HK-2 (cell line): ENCODE measurements at regions not wholly inside any gene's neighbourhood (a gene's known extent, or its start where the extent isn't known, plus 50 kb on each side); places are given as distances from the start of the nearest gene placed in this dataset.
A peak's percentile ranks its signal among the peaks of the same experiment; 100 is the strongest.

Source experiments
- DNase-seq: peaks from one replicate; pipeline ENCODE4 v3.0.0-alpha.2; 2018; ENCODE audit not compliant: unreplicated experiment

DNA sequence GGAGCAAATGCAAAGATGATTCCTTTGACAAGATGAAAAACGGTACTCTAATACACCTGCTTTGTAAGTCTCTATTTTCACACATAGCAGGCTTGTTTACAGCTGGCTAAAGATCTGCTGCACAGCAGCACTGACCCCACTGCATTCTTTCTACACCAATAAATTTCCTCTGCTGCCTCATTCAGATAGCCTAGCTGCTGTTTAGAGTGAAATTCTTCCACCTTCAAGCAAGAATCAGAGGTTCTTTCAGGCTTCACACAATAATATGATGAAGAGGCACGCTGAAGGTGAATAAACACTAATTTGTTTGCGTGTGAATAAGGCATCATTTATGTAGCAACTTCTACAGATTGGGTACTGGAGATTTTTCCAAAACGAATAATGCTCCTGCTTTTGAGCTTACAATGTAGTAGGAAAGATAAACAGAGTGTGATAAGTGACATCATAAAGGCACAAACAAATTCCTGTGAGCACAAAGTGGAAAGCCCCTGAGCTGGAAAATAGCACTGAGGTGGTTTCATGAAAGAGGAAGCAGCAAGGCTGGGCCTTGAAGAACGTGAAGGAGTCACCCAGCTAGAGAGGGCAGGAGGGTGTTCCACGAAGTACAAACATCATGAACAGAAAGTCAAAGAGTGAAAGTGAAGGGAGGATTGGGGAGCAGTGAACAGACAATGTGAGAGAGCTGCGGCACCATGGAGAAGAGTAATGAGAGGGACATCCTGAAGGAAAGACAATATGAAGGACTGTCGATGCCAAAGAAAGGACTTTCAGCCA lies 543.4 kb downstream of the CD83 start:
- DNase-seq, result no peak

DNA sequence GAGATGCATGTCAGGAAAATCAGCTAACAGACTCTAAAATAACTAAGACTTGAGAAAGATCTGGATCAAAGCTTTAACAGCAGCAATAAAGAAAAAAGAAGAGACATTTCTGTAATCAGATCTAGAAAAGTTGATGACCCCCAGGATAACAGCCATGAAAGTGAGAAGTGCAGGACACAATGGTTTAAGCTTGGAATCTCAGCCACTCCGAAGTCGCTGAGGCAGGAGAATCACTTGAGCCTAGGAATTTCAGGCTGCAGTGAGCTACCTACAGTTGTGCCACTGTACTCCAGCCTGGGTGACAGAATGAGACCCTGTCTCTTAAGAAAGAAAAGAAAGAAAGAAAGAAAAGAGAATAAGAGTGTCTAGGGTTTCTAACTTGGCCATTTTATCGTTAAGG lies 544.1 kb downstream of the CD83 start:
- DNase-seq, result no peak

DNA sequence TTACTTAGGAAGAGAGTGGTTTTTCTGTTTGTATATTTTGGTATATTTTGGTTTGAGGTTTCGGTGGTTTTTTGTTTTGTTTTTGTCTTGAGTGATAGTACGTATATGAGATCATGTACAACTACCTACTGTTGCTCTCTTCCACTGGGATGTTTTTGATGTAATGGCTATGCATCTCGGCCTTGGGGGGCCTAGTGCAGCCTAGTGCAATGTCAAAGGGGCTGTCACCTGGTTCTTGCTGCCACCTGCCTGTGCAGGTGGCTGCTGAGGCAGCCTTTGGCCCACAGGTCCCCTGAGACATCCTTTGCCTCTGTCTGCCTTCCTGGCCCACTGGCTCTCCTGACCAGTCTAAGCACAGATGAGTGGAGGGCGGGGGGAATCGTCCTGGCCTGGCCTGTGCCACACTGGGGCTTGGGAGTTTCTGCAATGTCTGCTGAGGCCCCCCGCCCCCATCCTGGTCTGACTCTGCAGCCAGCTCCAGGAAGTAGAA lies 546.6 kb downstream of the CD83 start:
- DNase-seq, result no peak

DNA sequence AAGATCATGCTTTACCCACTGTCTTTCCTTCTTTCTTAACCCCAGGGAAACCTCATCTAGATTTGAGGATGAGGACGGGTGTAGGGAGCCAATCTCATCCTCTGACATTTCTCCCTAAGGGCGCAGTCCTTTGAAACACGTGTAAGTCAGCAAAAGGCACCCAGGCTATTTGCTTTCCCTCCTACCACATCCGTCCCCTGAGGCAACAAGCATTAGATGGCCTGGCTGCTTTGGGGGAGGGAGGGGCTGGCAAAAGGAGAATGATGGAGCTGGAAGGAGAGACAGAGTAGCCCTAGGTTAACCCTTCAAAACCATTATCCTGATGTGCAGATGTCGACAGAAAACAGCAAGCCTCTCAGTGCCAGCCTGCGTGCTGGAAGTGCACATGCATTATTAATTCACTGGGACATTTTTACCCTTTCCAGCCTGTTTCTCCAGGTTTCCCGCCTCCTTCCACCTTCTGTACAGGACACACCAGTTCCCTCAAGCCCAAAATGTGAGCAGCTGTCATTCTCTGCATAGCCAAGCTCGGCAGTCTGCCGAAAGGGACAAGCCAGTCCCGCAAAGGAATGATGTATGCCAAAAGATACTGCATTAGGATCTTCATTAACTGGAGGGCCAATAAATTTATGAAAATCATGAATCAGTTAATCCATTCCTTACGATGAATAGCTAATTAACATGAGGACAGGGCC lies 547.2 kb downstream of the CD83 start:
- no peak for DNase-seq

DNA sequence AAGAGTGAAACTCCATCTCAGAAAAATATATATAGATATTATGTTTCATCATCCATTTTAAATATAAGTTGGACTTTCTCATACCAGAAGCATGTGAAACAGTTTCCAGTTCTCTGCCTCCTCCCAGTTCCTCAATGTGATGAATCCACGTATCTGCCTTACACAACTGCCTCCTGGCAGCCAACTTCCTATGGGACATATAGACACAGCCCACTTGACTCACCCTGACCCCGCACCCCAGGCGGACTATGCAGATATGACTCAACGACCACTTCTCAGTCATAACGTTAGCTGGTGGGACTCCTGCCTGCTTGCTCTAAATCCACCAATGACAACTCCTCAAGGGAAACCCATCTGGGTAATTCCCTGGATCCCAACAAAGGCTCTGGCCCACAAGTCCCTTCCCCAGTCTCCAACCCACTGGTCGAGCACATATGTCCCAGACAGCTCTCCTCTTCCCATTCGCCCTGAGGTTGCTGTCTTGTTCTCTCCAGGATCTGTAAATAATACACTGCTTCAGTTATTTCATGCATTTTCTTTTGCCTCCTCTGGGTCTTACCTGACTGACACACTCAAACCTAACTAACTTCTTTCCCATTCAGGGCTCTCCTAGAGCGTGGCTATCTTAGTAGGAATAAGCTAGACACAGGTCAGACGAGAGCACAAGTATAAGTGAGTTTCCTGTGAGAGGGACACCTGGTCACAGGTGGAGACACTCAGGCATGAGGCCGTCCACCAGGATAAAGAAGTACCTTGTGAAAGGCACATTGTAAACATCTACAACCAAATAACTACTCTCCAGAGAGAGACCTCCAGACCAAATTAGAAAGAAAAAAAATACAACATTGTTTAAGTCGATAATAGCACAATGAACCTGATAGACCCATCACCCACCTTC lies 548.5 kb downstream of the CD83 start:
- DNase-seq, result peak; percentile 72

DNA sequence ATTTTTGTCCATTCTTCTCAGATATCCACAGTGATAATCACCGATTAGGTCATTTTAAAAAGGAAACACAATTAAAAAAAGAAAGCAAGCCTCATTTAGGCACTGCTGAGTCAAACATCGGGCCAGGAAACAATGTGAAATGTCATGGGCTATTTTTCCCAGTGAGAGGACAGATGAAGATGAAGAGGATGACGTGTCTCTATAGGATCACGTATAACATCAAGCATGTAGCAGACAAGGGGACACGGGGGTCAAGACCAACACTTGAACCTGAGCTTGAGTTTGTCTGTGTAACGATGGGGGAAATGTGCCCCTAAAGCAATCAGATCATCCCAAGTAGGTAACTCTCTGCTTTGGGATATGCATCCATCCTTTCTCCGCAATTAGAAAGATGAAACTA lies 553.2 kb downstream of the CD83 start:
- no peak for DNase-seq

DNA sequence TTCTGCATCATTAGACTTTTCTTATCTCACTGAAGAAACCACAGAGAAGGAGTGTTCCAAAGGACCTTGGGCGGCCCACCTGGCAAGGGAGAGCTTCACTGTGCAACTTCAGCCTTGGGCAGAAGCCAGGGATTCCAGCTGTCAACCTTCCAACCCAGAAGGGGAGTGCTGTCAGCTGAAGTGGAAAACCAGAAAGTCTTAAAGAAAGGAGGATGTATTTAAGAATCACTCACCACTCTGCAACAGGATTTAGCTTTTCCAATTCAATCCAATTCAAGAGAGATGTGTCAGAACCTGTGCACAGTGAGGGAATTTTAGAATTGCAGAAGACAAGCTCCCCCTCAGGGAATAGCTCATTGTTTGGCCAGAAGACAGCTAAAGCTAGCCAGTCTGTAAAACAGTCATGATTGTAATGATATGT lies 553.7 kb downstream of the CD83 start:
- DNase-seq, result no peak

DNA sequence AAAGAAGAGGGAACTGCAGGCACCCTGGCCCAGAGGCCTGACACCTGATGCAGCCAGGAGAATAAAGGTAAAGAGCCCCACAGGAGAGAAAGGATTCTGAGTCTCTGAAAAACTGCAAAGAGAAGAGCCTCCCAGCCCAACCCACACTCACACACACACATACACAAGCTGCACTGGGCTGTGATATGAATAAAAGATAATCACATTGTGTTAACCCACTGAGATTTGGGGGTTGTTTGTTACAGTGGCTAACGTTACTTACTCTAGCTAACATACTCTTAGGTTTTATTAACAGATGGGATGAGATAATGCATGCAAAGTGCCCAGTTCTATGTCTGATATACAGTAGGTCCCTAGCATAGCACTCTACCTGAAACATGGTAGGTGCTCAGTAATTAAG lies 554.4 kb downstream of the CD83 start:
- DNase-seq, result no peak

DNA sequence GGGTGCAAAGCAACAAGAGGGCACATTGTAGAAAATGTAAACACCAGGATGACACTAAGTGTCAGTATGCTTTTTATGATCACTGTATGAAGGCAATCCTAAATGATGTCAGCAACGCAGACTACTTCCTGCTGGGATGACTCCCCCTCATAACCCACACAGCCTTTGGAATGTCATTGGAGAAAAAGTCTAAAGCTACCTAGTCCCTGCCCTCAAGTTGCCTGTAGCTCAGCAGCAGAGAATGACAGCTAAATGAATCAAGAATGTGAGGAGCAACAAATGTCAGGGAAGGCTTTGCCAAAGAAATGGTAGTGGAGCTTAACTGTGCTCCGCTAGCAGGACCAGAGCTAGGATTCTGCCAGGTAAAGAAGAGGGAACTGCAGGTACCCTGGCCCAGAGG lies 555.6 kb downstream of the CD83 start:
- no peak for DNase-seq

DNA sequence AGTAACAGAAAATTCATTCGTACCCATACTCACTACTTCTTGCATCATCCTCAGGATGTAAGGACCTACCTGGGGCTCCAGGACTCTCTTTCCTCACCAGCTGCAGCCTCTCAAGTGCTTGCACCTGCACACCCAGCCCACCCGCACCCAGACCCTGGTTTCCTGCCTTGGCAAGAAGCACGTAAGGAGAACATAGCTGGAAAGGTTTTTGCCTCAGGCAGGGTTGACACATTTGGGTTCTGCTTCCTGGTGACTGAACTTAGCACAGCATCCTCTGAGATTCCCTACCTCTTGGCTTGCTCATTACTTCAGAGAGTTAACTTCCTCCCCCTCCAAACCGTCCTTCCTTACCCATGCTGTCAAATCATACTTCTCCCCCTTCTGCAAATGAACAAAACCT lies 556.9 kb downstream of the CD83 start:
- DNase-seq, result no peak

DNA sequence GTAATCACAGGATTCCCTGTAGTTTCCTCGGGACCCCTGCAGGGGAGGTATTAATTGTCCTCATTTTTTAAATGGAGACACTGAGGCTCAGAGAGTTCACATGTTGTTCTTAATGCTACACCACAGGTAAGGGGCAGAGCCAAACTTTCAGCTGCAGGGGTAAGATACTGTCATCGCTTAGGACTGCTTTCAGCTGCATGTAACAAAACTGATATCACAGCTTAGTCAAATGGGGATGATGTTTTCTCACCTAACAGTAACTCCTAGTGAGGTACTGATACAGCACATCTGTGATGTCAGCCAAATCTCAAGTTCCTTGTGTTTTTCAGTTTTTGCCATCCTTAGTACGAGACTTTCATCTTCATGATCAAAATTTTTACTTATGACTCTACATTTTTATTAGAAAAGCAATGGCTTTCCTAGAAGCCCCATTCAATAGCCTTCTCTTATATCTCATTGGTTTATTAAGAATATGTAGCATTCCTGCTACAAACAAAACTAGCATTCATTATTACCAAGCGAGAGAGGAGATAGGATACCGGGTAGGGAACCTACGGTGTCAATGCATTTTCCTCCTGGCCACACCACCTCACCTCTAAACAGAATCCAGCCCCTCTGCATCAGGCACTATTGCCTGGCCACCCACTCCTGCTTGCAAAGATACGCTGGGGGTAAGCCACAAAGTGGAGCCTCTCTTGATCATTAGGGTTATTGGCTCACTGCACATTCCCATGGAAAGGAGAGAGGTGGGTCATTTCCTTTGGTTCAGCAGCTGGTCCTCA lies 557.5 kb downstream of the CD83 start:
- no peak for DNase-seq

DNA sequence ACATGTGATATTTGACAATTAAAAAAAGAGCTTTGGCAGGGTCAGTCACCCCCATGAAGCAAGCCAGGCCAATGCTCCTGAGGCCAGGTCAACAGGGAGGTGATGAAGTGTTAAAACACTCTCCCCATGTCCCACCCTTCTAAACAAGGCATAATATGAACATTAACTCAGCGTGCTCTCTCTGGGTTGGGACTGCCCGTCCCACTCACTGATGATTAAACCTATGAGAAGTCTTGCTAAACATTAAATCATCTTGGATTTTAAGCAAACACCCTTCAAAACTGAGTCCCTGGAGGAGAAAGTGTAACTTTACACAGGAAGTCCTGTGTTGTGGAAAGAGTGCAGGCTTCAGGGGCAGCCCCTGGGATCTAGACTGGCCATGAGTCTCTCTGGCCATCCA lies 558.5 kb downstream of the CD83 start:
- peak; percentile 50 for DNase-seq

DNA sequence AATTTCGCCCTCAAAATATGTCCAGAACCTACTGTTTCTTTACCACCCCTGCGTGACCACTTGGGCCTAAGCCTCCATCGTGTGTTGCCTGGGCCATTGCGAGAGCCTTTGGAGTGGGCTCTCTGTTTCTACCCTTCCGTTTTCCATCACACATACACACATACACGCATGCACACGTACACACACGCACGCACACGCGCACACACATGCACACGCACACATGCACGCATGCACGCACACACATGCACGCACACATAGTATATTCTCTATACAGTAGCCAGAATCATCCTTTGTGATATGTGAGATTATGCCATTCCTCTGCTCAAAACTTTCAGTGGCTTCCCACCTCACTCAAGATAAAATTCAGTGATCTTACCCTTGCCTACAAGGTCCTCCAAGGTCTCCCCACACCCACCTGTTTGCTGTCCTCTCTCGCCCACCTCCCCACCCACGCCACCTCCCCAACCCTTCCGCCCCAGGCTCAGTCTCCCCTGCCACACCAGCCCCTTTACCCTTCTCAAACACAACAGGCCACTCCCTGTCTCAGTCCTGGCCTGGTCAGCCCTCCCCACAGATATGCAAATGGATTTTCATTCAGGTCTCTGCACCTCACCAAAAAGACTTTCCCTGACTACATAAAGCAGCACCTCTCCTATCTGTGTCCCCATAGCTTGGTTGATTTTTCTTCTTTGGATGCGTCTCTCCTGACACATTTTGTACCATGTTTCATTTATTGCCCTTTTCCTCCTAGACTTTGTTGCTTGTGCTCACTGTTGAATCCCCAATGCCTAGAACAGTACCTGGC lies 559.6 kb downstream of the CD83 start:
- DNase-seq, result no peak

DNA sequence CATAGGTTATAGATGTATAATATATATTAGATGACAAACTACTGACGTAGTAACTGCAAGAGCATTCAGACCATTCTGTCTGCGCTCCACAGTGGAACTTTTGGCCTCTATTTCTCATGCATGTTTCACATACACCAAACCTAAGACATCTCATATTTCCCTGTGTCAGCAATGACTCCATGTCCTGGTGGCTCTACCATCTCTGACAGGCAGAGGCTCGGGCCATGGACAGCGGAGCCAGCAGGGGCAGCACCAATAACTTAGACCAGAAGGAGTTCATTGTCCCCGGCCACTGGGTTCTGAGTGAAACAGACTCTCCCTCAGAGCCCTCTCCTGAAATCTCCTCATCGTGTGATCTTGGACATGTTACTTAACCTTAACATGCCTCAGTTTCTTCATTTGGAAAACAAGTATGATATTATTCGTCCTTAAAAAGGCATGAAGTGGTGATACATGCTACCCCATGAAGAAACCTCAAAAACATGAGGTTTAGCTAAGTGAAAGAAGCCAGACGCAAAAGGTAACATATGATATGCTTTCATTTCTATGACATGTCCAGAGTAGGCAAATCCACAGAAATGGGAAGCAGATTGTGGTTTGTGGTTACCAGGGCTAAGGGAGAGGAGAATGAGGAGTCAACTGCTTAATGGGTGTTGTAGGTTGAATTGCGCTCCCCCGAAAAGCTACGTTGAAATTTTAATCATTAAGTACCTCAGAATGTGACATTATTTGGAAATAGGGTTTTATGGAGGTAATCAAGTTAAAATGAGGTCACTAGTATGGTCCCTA lies 564.0 kb upstream of the JARID2 start:
- DNase-seq, result no peak

DNA sequence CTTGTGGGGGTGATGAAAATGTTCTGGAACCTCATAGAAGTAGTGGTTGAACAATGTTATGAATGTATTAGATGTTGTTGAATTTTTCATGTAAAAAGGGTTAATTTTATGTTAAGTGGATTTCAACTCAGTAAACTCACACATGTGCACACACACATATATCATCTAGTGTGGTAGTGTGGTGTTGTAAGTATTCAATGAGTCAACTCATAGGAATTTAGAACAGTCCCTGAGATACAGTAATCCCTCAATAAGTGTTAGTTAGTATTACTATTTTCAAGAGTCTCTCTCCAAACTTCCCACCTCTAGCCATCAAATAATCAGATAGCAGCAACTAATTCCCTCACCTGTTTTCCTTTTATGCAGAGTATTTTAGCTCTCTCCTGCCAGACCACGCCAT lies 563.1 kb upstream of the JARID2 start:
- no peak for DNase-seq

DNA sequence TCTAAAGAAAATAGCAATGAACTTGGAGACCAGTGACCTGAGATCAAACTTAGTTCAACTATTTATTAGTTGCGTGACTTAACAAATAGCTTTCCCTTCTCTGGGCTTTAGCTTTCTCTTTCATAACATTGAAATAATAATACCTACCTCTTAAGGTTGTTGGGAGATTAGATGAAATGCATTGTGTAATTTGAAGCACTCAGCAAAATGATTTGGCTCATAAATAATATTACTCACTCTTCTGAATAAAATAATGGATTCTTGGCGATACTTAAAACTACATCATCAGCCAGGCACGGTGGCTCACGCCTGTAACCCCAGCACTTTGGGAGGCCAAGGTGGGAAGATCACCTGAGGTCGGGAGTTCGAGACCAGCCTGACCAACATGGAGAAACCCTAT lies 556.2 kb upstream of the JARID2 start:
- DNase-seq, result no peak

DNA sequence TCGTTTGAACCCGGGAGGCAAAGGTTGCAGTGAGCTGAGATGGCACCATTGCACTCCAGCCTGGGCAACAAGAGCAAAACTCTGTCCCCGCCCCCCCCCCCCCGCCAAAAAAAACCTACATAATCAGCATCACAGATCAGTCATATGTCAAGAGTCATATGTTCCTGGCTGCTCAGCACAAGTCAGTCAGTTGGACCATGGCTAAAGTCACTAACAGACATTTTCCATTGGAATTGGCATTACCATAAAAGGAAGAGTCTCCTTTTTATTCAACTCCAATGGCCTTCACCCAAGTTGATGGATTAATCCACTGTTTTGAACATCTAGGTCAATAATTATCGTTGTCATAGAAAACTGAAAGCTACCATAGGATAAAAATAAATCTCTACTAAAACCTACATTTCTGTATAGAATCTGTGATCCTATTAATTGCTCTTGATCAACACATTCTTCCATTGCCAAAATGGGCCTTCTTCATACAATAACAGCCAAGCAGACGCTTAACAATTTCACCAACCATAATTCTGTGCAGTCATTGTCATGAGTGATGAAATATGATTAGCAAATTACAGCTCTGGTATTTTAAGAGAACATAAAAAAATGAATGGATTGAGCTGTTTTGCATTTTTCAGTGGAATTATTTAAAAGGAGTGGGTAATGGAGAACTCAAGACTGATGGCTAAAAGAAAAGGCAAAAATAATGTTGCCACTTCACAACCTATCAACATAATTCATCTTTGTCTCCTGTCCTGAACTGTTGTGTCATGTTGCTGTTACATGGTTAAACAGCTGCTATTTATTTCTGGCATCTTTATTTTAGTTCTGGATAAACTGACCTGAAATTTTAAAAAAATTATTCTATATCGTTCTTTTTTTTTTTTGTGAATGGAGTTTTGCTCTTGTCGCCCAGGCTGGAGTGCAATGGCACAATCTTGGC lies 555.5 kb upstream of the JARID2 start:
- no peak for DNase-seq

DNA sequence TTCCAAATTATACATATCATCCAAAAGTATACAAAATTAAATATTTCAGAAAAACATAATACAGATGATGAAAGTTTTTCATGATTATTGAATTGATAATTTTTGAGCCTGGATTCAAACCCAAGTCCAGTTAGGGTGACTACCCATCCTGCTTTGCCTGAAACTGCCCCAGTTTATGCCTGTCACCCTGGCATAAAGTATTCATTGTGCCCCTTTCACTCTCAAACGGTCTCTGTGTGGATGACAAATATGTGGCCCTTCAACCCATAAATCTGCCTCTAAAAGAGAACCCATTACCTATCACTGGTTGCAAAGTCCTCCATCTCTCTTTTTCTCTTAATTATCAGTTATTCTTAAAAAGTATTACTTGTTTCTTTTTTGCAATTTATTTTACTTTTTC lies 553.7 kb upstream of the JARID2 start:
- no peak for DNase-seq
